Stimulated activated CD4-positive, alpha-beta T cell treated with anti-CD3 and anti-CD28 coated beads, TNF-alpha, amount 100 ng/mL, for 4 hours (primary cell): ENCODE measurements at regions not wholly inside any gene's neighbourhood (a gene's known extent, or its start where the extent isn't known, plus 50 kb on each side); places are given as distances from the start of the nearest gene placed in this dataset.

ENCODE experiments used
- DNase-seq, 3 experiments: peaks; one replicate each; pipeline ENCODE4 v3.0.0-alpha.2; 2020; ENCODE audit warnings: low read depth in 3 of 3

DNA sequence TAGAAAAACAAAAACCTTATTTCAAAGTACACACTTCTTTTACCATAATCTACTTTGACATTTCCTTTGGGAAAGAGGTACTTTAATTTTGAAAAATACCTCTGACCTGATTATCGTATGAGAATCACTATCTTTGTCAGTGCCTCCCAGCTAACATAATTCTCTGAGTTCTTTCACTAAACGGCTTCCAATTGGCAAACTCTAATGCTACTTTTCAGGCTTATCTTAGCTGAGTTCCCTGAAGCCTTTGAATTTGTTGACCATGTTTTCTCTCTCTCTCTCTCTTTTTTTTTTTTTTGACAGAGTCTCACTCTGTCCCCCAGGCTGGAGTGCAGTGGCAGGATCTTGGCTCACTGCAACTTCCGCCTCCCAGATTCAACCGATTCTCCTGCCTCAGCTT, 312.8 kb downstream of the ZPLD1 start:
- no peak for DNase-seq

GRCh38 chr3:102748646-102749045, 313.8 kb downstream of the ZPLD1 start:
- no peak for DNase-seq

GRCh38 chr3:102750322-102750721, 315.5 kb downstream of the ZPLD1 start:
- no peak for DNase-seq

DNA sequence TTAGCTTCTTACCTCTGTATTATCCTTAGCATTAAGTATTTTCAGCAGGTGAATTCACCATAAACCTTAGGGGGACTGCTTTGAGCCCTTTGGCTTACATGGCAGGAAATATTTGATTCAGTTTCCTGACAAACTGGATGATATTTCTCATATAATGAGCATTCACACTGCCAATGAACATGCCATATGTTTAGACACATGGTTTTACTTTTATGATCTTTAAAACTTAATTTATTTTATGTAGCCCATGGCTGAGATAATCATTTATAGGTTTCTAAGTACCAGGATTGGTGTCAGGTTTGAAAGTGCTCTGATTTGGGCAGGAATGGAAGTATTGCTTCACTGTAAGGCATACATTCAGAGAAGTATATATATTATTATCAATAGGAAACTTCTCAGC, 319.1 kb downstream of the ZPLD1 start:
- DNase-seq, result no peak

DNA sequence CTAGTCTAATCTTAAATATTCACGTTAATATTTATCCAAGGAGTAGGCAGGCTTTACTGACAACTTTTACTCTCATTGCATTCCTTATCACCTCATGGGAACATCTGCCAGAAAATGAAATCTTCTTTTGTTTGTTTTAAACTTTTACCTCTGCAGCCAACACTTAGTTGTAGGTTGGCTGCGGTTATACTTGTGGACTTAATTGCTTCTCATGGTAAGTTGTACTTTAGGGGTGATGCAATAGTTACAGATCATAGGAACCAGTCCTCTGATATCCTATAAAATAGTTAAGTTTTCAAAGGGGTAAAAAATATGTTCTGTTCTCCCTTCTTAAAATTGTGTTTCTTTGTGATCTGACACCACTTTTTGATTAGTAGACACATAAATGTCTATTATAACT, 321.9 kb downstream of the ZPLD1 start:
- DNase-seq, result no peak

GRCh38 chr3:102757950-102758349, 323.1 kb downstream of the ZPLD1 start:
- no peak for DNase-seq

DNA sequence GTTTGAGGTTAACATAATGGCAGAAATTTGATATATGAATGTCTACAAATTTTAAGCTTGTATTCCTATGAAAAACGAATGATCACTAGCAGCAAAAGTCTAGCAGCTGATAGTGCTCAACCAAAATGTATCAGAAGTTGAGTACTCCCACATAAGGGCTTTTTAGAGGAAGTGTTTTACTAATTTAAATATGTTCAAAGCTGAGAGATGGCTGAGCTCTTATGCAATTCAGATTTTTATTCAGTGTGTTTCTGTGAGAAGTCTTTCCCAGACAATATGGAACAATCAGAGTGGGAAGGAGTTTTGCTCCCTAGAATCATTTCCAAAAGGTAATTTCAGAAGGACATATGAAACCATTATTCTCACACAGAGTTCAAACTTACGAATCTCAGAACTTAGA, 327.0 kb downstream of the ZPLD1 start:
- no peak for DNase-seq

DNA sequence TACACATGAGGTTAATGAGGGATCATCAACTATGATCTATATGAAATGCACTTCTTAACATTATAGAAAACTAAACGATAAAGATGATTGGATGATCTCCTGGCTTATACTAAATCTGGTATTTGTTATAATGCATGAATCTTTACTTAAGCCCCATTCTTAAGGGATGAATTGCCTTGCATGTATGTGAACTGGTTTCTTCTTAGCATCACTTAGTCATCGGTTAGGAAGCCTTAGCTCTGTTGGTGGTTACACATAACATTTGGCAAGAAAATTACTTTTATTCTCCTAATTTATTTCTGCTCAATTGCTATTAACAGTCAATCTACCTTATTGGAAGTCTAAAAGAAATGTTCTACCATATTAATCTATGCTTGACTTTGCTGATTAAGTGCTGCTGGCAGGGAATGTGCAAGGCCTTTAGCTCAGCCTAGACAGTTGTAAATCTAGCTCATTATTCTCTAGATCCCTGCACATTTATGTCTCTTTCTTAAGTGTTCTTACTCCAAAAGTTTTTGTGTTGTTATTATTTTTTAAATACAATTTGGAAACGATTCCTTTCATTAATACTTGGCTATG, 356.0 kb downstream of the ZPLD1 start:
- no peak for DNase-seq

DNA sequence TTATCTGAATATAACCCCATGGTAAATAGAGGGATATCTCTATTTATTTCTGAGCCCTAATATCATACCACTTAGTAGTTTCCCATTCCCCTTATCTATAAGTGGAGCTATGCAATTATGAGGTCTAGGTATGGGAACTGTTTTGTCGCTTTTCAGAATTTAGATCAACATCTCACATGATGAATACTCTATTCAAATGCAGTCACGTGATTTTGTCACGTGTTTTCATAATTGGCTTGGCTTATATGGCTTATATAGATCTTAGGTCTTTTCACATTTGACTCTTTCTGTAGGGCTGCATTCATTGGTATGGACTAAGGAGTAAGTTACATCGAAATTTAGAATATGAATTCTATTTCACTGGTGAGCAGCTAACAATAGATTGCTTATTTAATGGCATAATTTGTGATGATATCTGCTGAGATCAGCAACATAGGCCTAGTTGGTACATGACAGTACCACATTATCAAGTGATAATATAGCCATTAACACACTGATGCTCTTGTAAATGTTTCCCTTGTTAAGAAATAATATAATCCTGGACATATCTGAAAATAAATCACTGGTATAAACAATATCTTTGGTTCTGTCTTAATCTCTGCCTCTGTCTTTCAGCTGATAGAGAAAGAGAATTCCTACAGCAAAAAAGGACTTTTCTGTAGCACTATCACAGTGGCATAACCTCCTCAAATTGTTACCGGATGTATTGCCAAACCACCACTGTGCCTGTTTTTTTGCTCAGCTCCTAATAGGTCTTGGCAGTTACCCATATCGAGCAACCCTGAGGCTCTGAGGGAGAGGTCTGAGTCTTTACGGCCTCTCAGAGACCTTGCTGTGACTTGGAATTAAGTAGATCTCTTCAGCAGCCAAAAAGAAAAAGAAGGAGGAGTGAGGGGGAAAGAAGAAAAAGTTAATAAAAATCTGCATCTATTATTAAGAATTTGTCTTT, 357.1 kb downstream of the ZPLD1 start:
- no peak for DNase-seq

- no peak for DNase-seq
These were observed 362.0 kb downstream of the ZPLD1 start for GRCh38 chr3:102796804-102797203.

DNA sequence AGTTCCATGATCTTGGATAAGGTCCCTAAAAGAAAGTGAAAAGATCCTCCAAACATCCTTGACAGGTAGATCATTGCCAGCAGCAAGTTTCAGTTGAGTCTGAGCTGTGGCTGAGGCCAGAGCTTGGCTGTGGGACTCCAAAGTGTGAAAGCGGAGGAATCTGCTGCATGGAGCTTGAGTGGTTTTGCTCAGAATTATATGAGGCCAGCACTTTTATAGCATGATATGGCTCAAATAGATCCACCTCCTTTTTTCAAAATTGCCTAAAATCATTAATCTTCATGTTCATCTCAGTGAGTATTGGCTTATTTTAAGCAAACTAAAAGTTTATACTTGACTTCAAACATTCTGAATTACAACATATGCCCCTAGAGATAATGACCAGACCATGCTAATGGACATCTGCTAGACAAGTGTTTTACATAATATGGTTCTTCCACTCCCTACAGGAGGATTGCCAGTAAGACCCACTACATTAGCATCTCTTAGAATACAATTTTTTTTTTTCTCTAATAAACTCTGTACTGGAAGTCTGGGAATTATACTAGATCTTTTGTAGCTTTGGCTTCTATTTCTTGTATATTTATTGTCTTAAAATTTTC, 368.1 kb downstream of the ZPLD1 start:
- no peak for DNase-seq

- no peak for DNase-seq
These were observed 376.1 kb downstream of the ZPLD1 start for GRCh38 chr3:102810937-102811336.

GRCh38 chr3:102826636-102827035, 391.8 kb downstream of the ZPLD1 start:
- no peak for DNase-seq

DNA sequence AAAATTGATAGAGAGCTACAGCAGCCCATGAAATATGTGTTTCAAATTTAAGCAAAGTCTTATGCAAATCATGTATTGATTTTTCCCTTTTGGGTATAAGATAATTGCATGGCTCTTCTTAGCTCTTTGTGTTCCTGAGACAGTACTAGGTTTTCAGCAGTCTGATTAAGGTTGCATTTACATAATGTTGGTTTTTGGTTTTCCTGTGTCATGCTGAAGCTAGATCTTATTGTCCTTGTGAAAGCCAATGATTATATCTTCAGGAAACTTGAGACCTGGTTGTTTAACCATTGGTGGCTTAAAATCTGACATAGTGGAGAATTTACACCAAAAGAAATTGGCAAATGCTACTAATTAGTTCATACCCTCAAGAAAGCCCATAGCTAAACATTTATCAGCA, 392.6 kb downstream of the ZPLD1 start:
- DNase-seq, result no peak

- no peak for DNase-seq
These were observed 395.6 kb downstream of the ZPLD1 start for GRCh38 chr3:102830415-102830814.

- DNase-seq, result no peak
These were observed 407.1 kb downstream of the ZPLD1 start for GRCh38 chr3:102841866-102842265.

GRCh38 chr3:102866845-102867244, 432.0 kb downstream of the ZPLD1 start:
- no peak for DNase-seq

GRCh38 chr3:102883515-102883914, 448.7 kb downstream of the ZPLD1 start:
- DNase-seq, result no peak

- DNase-seq, result no peak
These were observed 450.5 kb downstream of the ZPLD1 start for GRCh38 chr3:102885289-102885688.

DNA sequence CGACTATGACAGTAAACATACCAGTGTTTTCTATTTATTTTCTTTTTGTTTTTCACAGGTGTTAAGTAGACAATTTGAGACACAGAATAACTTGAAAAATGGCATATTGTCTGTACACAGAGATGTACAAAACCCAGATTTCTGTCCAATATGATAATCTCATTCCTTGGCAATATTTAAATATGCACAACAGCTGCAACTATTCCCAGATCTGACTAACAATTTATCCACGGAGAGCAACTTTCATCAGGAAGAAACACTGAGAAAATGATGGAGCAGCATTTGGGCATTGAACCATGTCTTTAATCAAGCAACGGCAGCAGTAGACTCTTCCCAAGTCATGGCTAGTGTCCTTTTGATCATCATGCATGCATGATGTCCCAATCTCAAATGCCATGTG, 452.6 kb downstream of the ZPLD1 start:
- no peak for DNase-seq

DNA sequence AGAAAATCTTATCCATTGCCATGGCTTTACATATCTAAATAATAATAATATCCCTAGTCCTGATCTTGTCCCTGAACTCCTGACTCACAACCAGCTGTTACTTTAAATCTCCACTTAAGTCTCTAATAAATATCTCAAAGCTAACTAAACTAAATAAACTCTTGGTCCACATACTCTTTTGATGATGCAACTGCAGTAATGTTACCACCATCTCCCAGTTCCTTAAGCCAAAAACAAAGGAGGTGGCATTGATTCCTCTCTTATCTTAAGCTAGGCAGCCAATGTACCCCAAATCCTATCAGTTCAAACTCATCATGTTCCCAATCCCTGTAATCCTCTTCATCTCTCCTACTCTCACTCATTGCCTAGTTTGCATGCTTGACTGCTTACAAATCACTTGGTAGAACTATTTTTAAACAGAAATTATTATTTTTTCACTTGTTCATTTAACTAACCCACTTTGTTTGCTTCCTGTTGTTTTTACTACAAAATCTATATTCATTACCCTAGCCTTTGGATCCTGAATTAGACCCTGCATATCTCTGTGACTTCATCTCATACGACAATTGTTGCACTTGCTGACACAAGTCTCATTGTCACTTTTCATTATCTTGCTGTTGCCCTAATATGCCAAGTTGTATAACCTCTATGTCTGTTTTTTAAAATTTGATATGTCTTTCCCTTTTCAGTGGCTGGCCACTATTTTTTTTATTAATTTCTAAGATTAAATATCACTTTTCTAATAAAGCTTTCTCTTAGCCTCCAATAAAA, 462.2 kb downstream of the ZPLD1 start:
- no peak for DNase-seq

DNA sequence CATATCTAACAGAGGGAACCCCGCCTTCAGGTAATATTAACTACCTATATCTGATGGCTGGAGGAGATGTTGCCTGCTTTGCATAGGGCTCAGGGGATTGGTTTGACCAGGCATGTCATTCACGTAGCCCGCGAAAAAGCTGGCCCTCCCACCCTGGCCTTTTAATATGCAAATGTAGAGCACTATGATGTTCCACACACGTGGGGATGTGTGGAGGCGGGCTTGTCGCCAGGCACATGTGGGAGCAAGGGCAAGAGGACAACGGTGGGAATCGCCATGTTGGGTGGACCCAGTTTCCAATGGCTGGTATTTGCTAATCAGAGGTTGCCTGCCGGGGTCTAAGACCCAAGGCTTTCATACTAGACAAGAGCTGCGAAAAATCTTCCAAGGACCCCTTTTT, 469.8 kb downstream of the ZPLD1 start:
- no peak for DNase-seq
